ENCODE measurements at regions not wholly inside any gene's neighbourhood (a gene's known extent, or its start where the extent isn't known, plus 50 kb on each side); places are given as distances from the start of the nearest gene placed in this dataset.

- H3K36me3 Mint-ChIP-seq: no peaks in the 10 kb centered on the region
- no peak overlapping the region for H2AFZ ChIP-seq (ENCODE audit: insufficient read depth, low read depth, low read length, poor library complexity, severe bottlenecking)
- H3K9me3 Mint-ChIP-seq: peaks cover 7 to 20% (median 14%) of the 10 kb centered on the region in 7 donors
- H3K4me1 Mint-ChIP-seq: no peaks in the 10 kb centered on the region
- no peak overlapping the region for H3K4me3 ChIP-seq (replicated peaks in 1 of 3; ENCODE audit: low read depth in 2 of 3, low read length in 3 of 3)
- no peak for TF ChIP-seq CTCF (IDR thresholded peaks at IDR 0.05)
- no peaks in the 10 kb centered on the region for H4K20me1 ChIP-seq (ENCODE audit: insufficient read depth, low read length)
- H3K27ac Mint-ChIP-seq: no peak overlapping the region
- no peak overlapping the region for H3K4me2 ChIP-seq (replicated peaks; ENCODE audit: extremely low read depth, low read length, poor library complexity, severe bottlenecking)
- intact Hi-C loops (cut with micrococcal nuclease): no loop called here
- WGBS (ENCODE audit: insufficient coverage): 0% methylated on average over 1 of the region's 2 CpGs
- H3K27me3 Mint-ChIP-seq (ENCODE audit: low read depth in 3 of 3): no peaks in the 10 kb centered on the region
- H3K27ac ChIP-seq (ENCODE audit: low read depth in 1 of 2, low read length in 2 of 2): no peak overlapping the region
- DNase-seq: no peak
- no peak overlapping the region for H3K4me3 Mint-ChIP-seq
- H3K36me3 ChIP-seq (replicated peaks in 1 of 2; ENCODE audit: control insufficient read depth in 1 of 2, insufficient read depth in 2 of 2, low read length in 2 of 2): no peaks in the 10 kb centered on the region
- no peaks in the 10 kb centered on the region for H3K27me3 ChIP-seq (ENCODE audit: control insufficient read depth in 2 of 2, insufficient read depth in 2 of 2, low read length in 2 of 2)
- peaks cover 18 to 31% of the 10 kb centered on the region in 2 donors for H3K9me3 ChIP-seq (replicated peaks in 1 of 2; ENCODE audit: control insufficient read depth in 1 of 2, insufficient read depth in 1 of 2, low read length in 2 of 2)
- no peaks in the 10 kb centered on the region for H3K4me1 ChIP-seq (ENCODE audit: control insufficient read depth in 1 of 2, insufficient read depth in 2 of 2, low read length in 2 of 2)
- no peaks in the 10 kb centered on the region for H3K79me2 ChIP-seq (ENCODE audit: insufficient read depth, low read length)
- H3K9ac ChIP-seq (ENCODE audit: insufficient read depth, low read length, poor library complexity, severe bottlenecking): no peak overlapping the region
Observed at GRCh38 chr13:83372786-83373185, 509.5 kb downstream of the SLITRK1 start.

- Histone ChIP-seq H3K27me3 (ENCODE audit: control insufficient read depth in 2 of 2, insufficient read depth in 2 of 2, low read length in 2 of 2) (no peaks in the 10 kb centered on the region), H3K4me2 (replicated peaks; ENCODE audit: extremely low read depth, low read length, poor library complexity, severe bottlenecking) (no peak overlapping the region), H3K9ac (ENCODE audit: insufficient read depth, low read length, poor library complexity, severe bottlenecking) (no peak overlapping the region), H3K27ac (ENCODE audit: low read depth in 1 of 2, low read length in 2 of 2) (no peak overlapping the region), H2AFZ (ENCODE audit: insufficient read depth, low read depth, low read length, poor library complexity, severe bottlenecking) (no peak overlapping the region), H4K20me1 (ENCODE audit: insufficient read depth, low read length) (no peaks in the 10 kb centered on the region), H3K36me3 (replicated peaks in 1 of 2; ENCODE audit: control insufficient read depth in 1 of 2, insufficient read depth in 2 of 2, low read length in 2 of 2) (no peaks in the 10 kb centered on the region), H3K4me3 (replicated peaks in 1 of 3; ENCODE audit: low read depth in 2 of 3, low read length in 3 of 3) (no peak overlapping the region), H3K9me3 (replicated peaks in 1 of 2; ENCODE audit: control insufficient read depth in 1 of 2, insufficient read depth in 1 of 2, low read length in 2 of 2) (peaks cover 0 to 5% of the 10 kb centered on the region in 2 donors), H3K79me2 (ENCODE audit: insufficient read depth, low read length) (no peaks in the 10 kb centered on the region), H3K4me1 (ENCODE audit: control insufficient read depth in 1 of 2, insufficient read depth in 2 of 2, low read length in 2 of 2) (no peaks in the 10 kb centered on the region)
- H3K27ac Mint-ChIP-seq: no peak overlapping the region
- intact Hi-C loops (cut with micrococcal nuclease): no loop called here
- H3K27me3 Mint-ChIP-seq (ENCODE audit: low read depth in 3 of 3): peaks cover 0 to 2% (median 1%) of the 10 kb centered on the region in 3 donors
- peaks cover 0 to 11% (median 5%) of the 10 kb centered on the region in 7 donors for H3K9me3 Mint-ChIP-seq
- no peaks in the 10 kb centered on the region for H3K36me3 Mint-ChIP-seq
- no peak for DNase-seq
- TF ChIP-seq CTCF (IDR thresholded peaks at IDR 0.05): no peak
- no peak overlapping the region for H3K4me3 Mint-ChIP-seq
- no peaks in the 10 kb centered on the region for H3K4me1 Mint-ChIP-seq
Observed at GRCh38 chr13:83365723-83366122, 516.6 kb downstream of the SLITRK1 start.

Measured in CD14-positive monocyte (primary cell).